ENCODE measurements at regions not wholly inside any gene's neighbourhood (a gene's known extent, or its start where the extent isn't known, plus 50 kb on each side); places are given as distances from the start of the nearest gene placed in this dataset.

GRCh38 chr6:159470397-159470796 lies 222.6 kb downstream of the SOD2 start:
- TF ChIP-seq CTCF (IDR thresholded peaks at IDR 0.05) (no peak), POLR2A (IDR thresholded peaks at IDR 0.05) (no peak)

Measured in tibial nerve (tissue), 3 donors.